Spleen (tissue), 7 donors: ENCODE measurements at regions not wholly inside any gene's neighbourhood (a gene's known extent, or its start where the extent isn't known, plus 50 kb on each side); places are given as distances from the start of the nearest gene placed in this dataset.

Experiments
- POLR2A ChIP-seq, 3 donors: fragments of 450-650 bp; IDR thresholded peaks; one replicate each; pipeline ENCODE4 v1.5.1; 2017; ENCODE audit warnings: antibody characterized with exemption in 3 of 3, mild to moderate bottlenecking in 1 of 3
- TF ChIP-seq, protein P1 (sequence below), 11 experiments: fragments of 200-600 bp in 7 of 11; fragments of 450-650 bp in 4 of 11; sonication (generic) in 4 of 11; IDR thresholded peaks in 8 of 11; conservative IDR thresholded peaks in 3 of 11; 1 replicate in 7 of 11; 2 replicates in 4 of 11; pipeline versions ENCODE4 v1.4.0 to v1.8.0; 2016 to 2021; ENCODE audit warnings: antibody characterized with exemption in 11 of 11, inconsistent platforms in 4 of 11, mild to moderate bottlenecking in 1 of 11
- donor health status: DM: no; HTN: no; CAD: no; lungs with moderate emphysema.
- donor health status: DM: no; HTN: no; CAD: no.
- donor health status: DM: no; HTN: no; CAD: no.

DNA sequence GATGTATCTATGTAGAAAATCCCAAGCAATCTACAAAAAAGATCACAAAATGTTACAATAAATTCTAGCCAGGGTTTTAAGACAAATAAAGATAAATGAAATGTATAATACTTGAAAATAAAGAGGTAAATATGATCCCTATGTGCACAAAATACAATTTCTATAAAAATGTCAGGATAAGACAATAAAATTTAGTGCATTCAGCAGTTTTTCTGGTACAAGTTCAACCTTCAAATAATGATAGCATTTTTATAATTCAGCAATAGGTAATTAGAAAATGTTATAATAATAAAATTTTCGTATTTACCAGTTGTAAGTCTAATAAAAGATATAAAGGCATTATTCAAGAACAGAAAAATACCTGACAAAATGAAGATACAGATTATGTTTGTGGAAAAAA is 726.8 kb upstream of the FAT3 start:
- no peak for TF ChIP-seq POLR2A (IDR thresholded peaks at IDR 0.05)
- TF ChIP-seq, protein P1, sequence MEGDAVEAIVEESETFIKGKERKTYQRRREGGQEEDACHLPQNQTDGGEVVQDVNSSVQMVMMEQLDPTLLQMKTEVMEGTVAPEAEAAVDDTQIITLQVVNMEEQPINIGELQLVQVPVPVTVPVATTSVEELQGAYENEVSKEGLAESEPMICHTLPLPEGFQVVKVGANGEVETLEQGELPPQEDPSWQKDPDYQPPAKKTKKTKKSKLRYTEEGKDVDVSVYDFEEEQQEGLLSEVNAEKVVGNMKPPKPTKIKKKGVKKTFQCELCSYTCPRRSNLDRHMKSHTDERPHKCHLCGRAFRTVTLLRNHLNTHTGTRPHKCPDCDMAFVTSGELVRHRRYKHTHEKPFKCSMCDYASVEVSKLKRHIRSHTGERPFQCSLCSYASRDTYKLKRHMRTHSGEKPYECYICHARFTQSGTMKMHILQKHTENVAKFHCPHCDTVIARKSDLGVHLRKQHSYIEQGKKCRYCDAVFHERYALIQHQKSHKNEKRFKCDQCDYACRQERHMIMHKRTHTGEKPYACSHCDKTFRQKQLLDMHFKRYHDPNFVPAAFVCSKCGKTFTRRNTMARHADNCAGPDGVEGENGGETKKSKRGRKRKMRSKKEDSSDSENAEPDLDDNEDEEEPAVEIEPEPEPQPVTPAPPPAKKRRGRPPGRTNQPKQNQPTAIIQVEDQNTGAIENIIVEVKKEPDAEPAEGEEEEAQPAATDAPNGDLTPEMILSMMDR (IDR thresholded peaks at IDR 0.05 in 8 of 11, conservative IDR thresholded peaks at IDR 0.05 in 3 of 11) = no peak
